IPS DF 4.7 (cell line): ENCODE measurements at regions not wholly inside any gene's neighbourhood (a gene's known extent, or its start where the extent isn't known, plus 50 kb on each side); places are given as distances from the start of the nearest gene placed in this dataset.

Source experiments
- DNase-seq: peaks from one replicate; pipeline ENCODE4 v3.0.0-alpha.2; 2013; ENCODE audit warnings: low spot score; ENCODE audit errors: extremely low read depth

GRCh38 chr4:43243433-43244116 is 351.1 kb downstream of the GRXCR1 start:
- DNase-seq: no peak

- DNase-seq: no peak
Observed at GRCh38 chr4:43244688-43245382, 352.3 kb downstream of the GRXCR1 start.

GRCh38 chr4:43251841-43252240 is 359.3 kb downstream of the GRXCR1 start:
- no peak for DNase-seq

GRCh38 chr4:43253541-43253940 is 361.0 kb downstream of the GRXCR1 start:
- no peak for DNase-seq

- no peak for DNase-seq
Observed at GRCh38 chr4:43264730-43265129, 372.2 kb downstream of the GRXCR1 start.

- no peak for DNase-seq
Observed at GRCh38 chr4:43271946-43272345, 379.4 kb downstream of the GRXCR1 start.

- DNase-seq: no peak
Observed at GRCh38 chr4:43274376-43274775, 381.9 kb downstream of the GRXCR1 start.

- DNase-seq: no peak
Observed at GRCh38 chr4:43275779-43276178, 383.3 kb downstream of the GRXCR1 start.

GRCh38 chr4:43276321-43276720 is 383.8 kb downstream of the GRXCR1 start:
- DNase-seq: no peak

GRCh38 chr4:43277003-43277402 is 384.5 kb downstream of the GRXCR1 start:
- no peak for DNase-seq

GRCh38 chr4:43282534-43282933 is 390.0 kb downstream of the GRXCR1 start:
- no peak for DNase-seq

GRCh38 chr4:43286137-43286536 is 393.6 kb downstream of the GRXCR1 start:
- DNase-seq: no peak

- no peak for DNase-seq
Observed at GRCh38 chr4:43296946-43297528, 404.5 kb downstream of the GRXCR1 start.

- DNase-seq: no peak
Observed at GRCh38 chr4:43316813-43317212, 424.3 kb downstream of the GRXCR1 start.

GRCh38 chr4:43325220-43325967 is 432.9 kb downstream of the GRXCR1 start:
- no peak for DNase-seq

- no peak for DNase-seq
Observed at GRCh38 chr4:43330288-43330687, 437.8 kb downstream of the GRXCR1 start.

- no peak for DNase-seq
Observed at GRCh38 chr4:43331226-43332051, 438.9 kb downstream of the GRXCR1 start.

GRCh38 chr4:43332052-43332425 is 439.5 kb downstream of the GRXCR1 start:
- no peak for DNase-seq

- no peak for DNase-seq
Observed at GRCh38 chr4:43337707-43338106, 445.2 kb downstream of the GRXCR1 start.

GRCh38 chr4:43339435-43339834 is 446.9 kb downstream of the GRXCR1 start:
- no peak for DNase-seq

GRCh38 chr4:43341741-43342140 is 449.2 kb downstream of the GRXCR1 start:
- no peak for DNase-seq
